Transverse colon (tissue), 4 donors: ENCODE measurements at regions not wholly inside any gene's neighbourhood (a gene's known extent, or its start where the extent isn't known, plus 50 kb on each side); places are given as distances from the start of the nearest gene placed in this dataset.

ENCODE experiments used
- EP300 ChIP-seq: sonication (generic); formaldehyde crosslinking; IDR thresholded peaks from one replicate; pipeline ENCODE4 v1.6.1; 2017; ENCODE audit warnings: antibody characterized with exemption, low read depth
- POLR2A ChIP-seq: fragments of 450-650 bp; IDR thresholded peaks from one replicate; pipeline ENCODE4 v1.6.1; 2016; ENCODE audit warnings: antibody characterized with exemption, mild to moderate bottlenecking, moderate library complexity
- POLR2AphosphoS5 ChIP-seq, 3 donors: sonication (generic); formaldehyde crosslinking; IDR thresholded peaks; one replicate each; pipeline ENCODE4 v1.6.1; 2016; ENCODE audit warnings: antibody characterized with exemption in 3 of 3
- TF ChIP-seq, protein P1 (sequence below), 5 experiments: fragments of 200-600 bp in 3 of 5; fragments of 450-650 bp in 2 of 5; sonication (generic) in 3 of 5; IDR thresholded peaks; 1 replicate in 2 of 5; 2 replicates in 3 of 5; pipeline ENCODE4 v1.5.1; 2016 to 2017; ENCODE audit warnings: antibody characterized with exemption in 5 of 5, inconsistent platforms in 3 of 5, mild to moderate bottlenecking in 2 of 5, moderate library complexity in 1 of 5

DNA sequence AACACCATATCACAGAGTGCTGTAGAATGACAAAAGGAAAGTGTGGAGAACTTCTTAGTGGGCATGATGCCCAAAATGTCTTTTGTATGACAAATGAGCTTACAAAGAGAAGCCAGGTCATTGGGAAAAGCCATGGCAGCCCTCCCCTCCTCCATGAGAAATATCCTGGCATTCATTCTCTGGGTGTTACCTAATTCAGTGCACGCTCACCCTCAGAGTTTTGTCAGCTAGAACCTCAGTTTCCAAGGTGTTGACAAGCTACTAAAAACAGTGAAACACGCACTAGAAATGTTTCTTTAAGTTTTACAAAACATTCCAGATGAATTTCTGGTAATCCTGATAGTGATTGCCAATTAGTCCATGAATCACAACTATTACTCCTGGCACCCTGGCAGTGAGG is 105.4 kb upstream of the FSHB start:
- TF ChIP-seq POLR2AphosphoS5 (IDR thresholded peaks at IDR 0.05) (no peak), POLR2A (no peak), EP300 (no peak)
- TF ChIP-seq, protein P1, sequence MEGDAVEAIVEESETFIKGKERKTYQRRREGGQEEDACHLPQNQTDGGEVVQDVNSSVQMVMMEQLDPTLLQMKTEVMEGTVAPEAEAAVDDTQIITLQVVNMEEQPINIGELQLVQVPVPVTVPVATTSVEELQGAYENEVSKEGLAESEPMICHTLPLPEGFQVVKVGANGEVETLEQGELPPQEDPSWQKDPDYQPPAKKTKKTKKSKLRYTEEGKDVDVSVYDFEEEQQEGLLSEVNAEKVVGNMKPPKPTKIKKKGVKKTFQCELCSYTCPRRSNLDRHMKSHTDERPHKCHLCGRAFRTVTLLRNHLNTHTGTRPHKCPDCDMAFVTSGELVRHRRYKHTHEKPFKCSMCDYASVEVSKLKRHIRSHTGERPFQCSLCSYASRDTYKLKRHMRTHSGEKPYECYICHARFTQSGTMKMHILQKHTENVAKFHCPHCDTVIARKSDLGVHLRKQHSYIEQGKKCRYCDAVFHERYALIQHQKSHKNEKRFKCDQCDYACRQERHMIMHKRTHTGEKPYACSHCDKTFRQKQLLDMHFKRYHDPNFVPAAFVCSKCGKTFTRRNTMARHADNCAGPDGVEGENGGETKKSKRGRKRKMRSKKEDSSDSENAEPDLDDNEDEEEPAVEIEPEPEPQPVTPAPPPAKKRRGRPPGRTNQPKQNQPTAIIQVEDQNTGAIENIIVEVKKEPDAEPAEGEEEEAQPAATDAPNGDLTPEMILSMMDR (IDR thresholded peaks at IDR 0.05): no peak
